ENCODE measurements at regions not wholly inside any gene's neighbourhood (a gene's known extent, or its start where the extent isn't known, plus 50 kb on each side); places are given as distances from the start of the nearest gene placed in this dataset.

DNA sequence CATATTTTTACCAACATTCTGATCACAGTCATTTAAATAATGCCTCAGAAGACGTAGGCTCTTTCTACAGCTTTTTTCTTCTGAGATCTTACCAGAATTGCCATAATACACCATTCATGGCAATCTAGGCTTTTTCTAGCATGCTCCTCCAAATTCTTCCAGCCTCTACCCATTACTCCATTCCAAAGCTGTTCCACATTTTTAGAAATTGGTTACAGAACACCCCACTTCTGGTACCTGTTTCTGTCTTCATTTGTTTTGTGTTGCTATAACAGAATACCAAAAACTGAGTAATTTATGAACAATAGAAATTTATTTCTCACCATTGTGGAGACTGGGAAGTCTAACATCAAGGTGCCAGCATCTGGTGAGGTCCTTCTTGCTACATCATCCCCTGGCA is 385.4 kb downstream of the BRINP2 start:
- Mint-ChIP-seq H3K4me3 (no peak overlapping the region), H3K4me1 (no peaks in the 10 kb centered on the region), H3K27me3 (no peaks in the 10 kb centered on the region), H3K27ac (no peak overlapping the region), H3K9me3 (ENCODE audit: insufficient read depth) (peaks cover 6% of the 10 kb centered on the region)
- no peak overlapping the region for H3K4me2 ChIP-seq (replicated peaks; ENCODE audit: low read depth, low read length, poor library complexity, severe bottlenecking)
- DNase-seq: no peak
- ChIA-PET CTCF (no interaction called here), POLR2A (no interaction called here)
- no peak overlapping the region for H2AFZ ChIP-seq (ENCODE audit: insufficient read depth, low read depth, low read length, poor library complexity, severe bottlenecking)
- H3K79me2 ChIP-seq (ENCODE audit: control insufficient read depth, insufficient read depth, low read length): no peaks in the 10 kb centered on the region
- no peak for TF ChIP-seq EZH2 (IDR thresholded peaks at IDR 0.05; ENCODE audit: borderline replicate concordance, insufficient read depth, low read depth, low read length, poor library complexity, severe bottlenecking)
- TF ChIP-seq CTCF (IDR thresholded peaks at IDR 0.05): no peak
- no peaks in the 10 kb centered on the region for H3K27me3 ChIP-seq (replicated peaks in 1 of 4; ENCODE audit: control extremely low read depth in 1 of 4, control insufficient read depth in 3 of 4, insufficient read depth in 4 of 4, low read length in 3 of 4)
- no peak overlapping the region for H3K27ac ChIP-seq (ENCODE audit: low read length in 2 of 2)
- intact Hi-C loops (cut with micrococcal nuclease): no loop called here
- H3K36me3 ChIP-seq (replicated peaks in 1 of 2; ENCODE audit: control extremely low read depth in 1 of 2, control insufficient read depth in 1 of 2, extremely low read depth in 1 of 2, insufficient read depth in 2 of 2, low read length in 1 of 2): no peaks in the 10 kb centered on the region
- H3K9ac ChIP-seq (ENCODE audit: low read length): no peak overlapping the region
- no peak overlapping the region for H3K4me3 ChIP-seq (ENCODE audit: control extremely low read depth in 1 of 5, extremely low read depth in 1 of 5, insufficient read depth in 1 of 5, low read depth in 2 of 5, low read length in 4 of 5)
- no peak for ATAC-seq (ENCODE audit: low read depth)
- H3K9me3 ChIP-seq (ENCODE audit: control extremely low read depth in 1 of 3, control insufficient read depth in 2 of 3, insufficient read depth in 1 of 3, low read length in 2 of 3): peaks cover 0 to 5% (median 4%) of the 10 kb centered on the region in 3 donors
- no peaks in the 10 kb centered on the region for H4K20me1 ChIP-seq (ENCODE audit: control insufficient read depth, insufficient read depth, low read length, poor library complexity, severe bottlenecking)
- H3K4me1 ChIP-seq (ENCODE audit: control insufficient read depth in 2 of 2, insufficient read depth in 2 of 2, low read length in 2 of 2): no peaks in the 10 kb centered on the region
- WGBS (ENCODE audit: insufficient coverage): 50% methylated on average over 1 of the region's 1 CpG

- Histone ChIP-seq H3K4me1 (ENCODE audit: control insufficient read depth in 2 of 2, insufficient read depth in 2 of 2, low read length in 2 of 2) (no peaks in the 10 kb centered on the region), H3K4me3 (ENCODE audit: control extremely low read depth in 1 of 5, extremely low read depth in 1 of 5, insufficient read depth in 1 of 5, low read depth in 2 of 5, low read length in 4 of 5) (no peak overlapping the region), H3K79me2 (ENCODE audit: control insufficient read depth, insufficient read depth, low read length) (no peaks in the 10 kb centered on the region), H3K36me3 (replicated peaks in 1 of 2; ENCODE audit: control extremely low read depth in 1 of 2, control insufficient read depth in 1 of 2, extremely low read depth in 1 of 2, insufficient read depth in 2 of 2, low read length in 1 of 2) (no peaks in the 10 kb centered on the region), H3K9me3 (ENCODE audit: control extremely low read depth in 1 of 3, control insufficient read depth in 2 of 3, insufficient read depth in 1 of 3, low read length in 2 of 3) (no peaks in the 10 kb centered on the region), H3K9ac (ENCODE audit: low read length) (no peak overlapping the region), H2AFZ (ENCODE audit: insufficient read depth, low read depth, low read length, poor library complexity, severe bottlenecking) (no peak overlapping the region), H4K20me1 (ENCODE audit: control insufficient read depth, insufficient read depth, low read length, poor library complexity, severe bottlenecking) (no peaks in the 10 kb centered on the region), H3K27me3 (replicated peaks in 1 of 4; ENCODE audit: control extremely low read depth in 1 of 4, control insufficient read depth in 3 of 4, insufficient read depth in 4 of 4, low read length in 3 of 4) (no peaks in the 10 kb centered on the region), H3K27ac (ENCODE audit: low read length in 2 of 2) (no peak overlapping the region), H3K4me2 (replicated peaks; ENCODE audit: low read depth, low read length, poor library complexity, severe bottlenecking) (no peak overlapping the region)
- ChIA-PET CTCF (no interaction called here), POLR2A (no interaction called here)
- TF ChIP-seq CTCF (IDR thresholded peaks at IDR 0.05) (no peak), EZH2 (IDR thresholded peaks at IDR 0.05; ENCODE audit: borderline replicate concordance, insufficient read depth, low read depth, low read length, poor library complexity, severe bottlenecking) (no peak)
- DNase-seq: no peak
- Mint-ChIP-seq H3K9me3 (ENCODE audit: insufficient read depth) (no peaks in the 10 kb centered on the region), H3K27ac (no peak overlapping the region), H3K27me3 (no peaks in the 10 kb centered on the region), H3K4me1 (no peaks in the 10 kb centered on the region), H3K4me3 (no peak overlapping the region)
- no CpG with 5 or more reads among the region's 3 CpGs for WGBS (ENCODE audit: insufficient coverage)
- intact Hi-C loops (cut with micrococcal nuclease): no loop called here
- ATAC-seq (ENCODE audit: low read depth): no peak
Observed at GRCh38 chr1:177547200-177547599, 376.4 kb downstream of the BRINP2 start.

Data from B cell (primary cell).